SK-N-SH (cell line): ENCODE measurements at regions not wholly inside any gene's neighbourhood (a gene's known extent, or its start where the extent isn't known, plus 50 kb on each side); places are given as distances from the start of the nearest gene placed in this dataset.

Source experiments
- CHD2 ChIP-seq: fragments of 150-350 bp; IDR thresholded peaks from 2 replicates; pipeline ENCODE4 v1.6.1; 2018; ENCODE audit warnings: low read length; ENCODE audit not compliant: partially characterized antibody
- EP300 ChIP-seq, 2 experiments: IDR thresholded peaks; 2 replicates each; pipeline versions ENCODE4 v1.4.0 to v1.6.1; 2012; ENCODE audit warnings: borderline replicate concordance in 1 of 2, low read depth in 1 of 2, low read length in 1 of 2
- FOSL2 ChIP-seq: IDR thresholded peaks from 2 replicates; pipeline ENCODE4 v1.4.0; 2012; ENCODE audit warnings: low read depth, mild to moderate bottlenecking, moderate library complexity, borderline replicate concordance
- FOXJ3 ChIP-seq: sonication (generic); formaldehyde crosslinking; IDR thresholded peaks from 2 replicates; pipeline ENCODE4 v1.5.1; 2020; ENCODE audit warnings: mild to moderate bottlenecking, missing genetic modification reagents
- FOXM1 ChIP-seq: IDR thresholded peaks from 2 replicates; pipeline ENCODE4 v1.4.0; 2012; ENCODE audit warnings: low read depth, mild to moderate bottlenecking
- GATA2 ChIP-seq: sonication (generic); formaldehyde crosslinking; IDR thresholded peaks from 2 replicates; pipeline ENCODE4 v1.5.0; 2020; ENCODE audit warnings: mild to moderate bottlenecking, missing genetic modification reagents
- MAX ChIP-seq: IDR thresholded peaks from 2 replicates; pipeline ENCODE4 v1.4.0; 2012; ENCODE audit warnings: low read depth
- MEF2A ChIP-seq: IDR thresholded peaks from 2 replicates; pipeline ENCODE4 v1.4.0; 2012; ENCODE audit warnings: low read depth, borderline replicate concordance
- RCOR1 ChIP-seq: fragments of 150-350 bp; IDR thresholded peaks from 2 replicates; pipeline ENCODE4 v1.6.1; 2017; ENCODE audit warnings: antibody characterized with exemption, low read length
- REST ChIP-seq: IDR thresholded peaks from 2 replicates; pipeline ENCODE4 v1.6.1; 2012; ENCODE audit warnings: mild to moderate bottlenecking, low read depth, low read length, moderate library complexity
- RFX5 ChIP-seq: IDR thresholded peaks from 2 replicates; pipeline ENCODE4 v1.6.1; 2012; ENCODE audit warnings: mild to moderate bottlenecking, improper control_type of control experiment, low read length
- TEAD4 ChIP-seq: IDR thresholded peaks from 2 replicates; pipeline ENCODE4 v1.4.0; 2012; ENCODE audit warnings: mild to moderate bottlenecking, borderline replicate concordance; ENCODE audit not compliant: insufficient read depth
- TF ChIP-seq, protein P1 (sequence below): IDR thresholded peaks from 2 replicates; pipeline ENCODE4 v1.4.0; 2012; ENCODE audit warnings: low read depth, borderline replicate concordance
- TF ChIP-seq, protein P2 (sequence below): fragments of 150-350 bp; IDR thresholded peaks from 2 replicates; pipeline ENCODE4 v1.6.1; 2017; ENCODE audit warnings: antibody characterized with exemption, low read length, low read depth, borderline replicate concordance

- TF ChIP-seq FOSL2 (peak; percentile 33; the same call in 1 of the 2 replicates), FOXM1 (no peak), GATA2 (CRISPR knock-in tag) (no peak), RFX5 (no peak), MAX (peak; percentile 56; the same call in 1 of the 2 replicates), FOXJ3 (CRISPR knock-in tag) (no peak), CHD2 (peak; percentile 83), TEAD4 (0 out of 2 replicates have a peak, but pooled peaks have one; percentile 26), EP300 (IDR thresholded peaks at IDR 0.05; ENCODE audit: borderline replicate concordance in 1 of 2, low read depth in 1 of 2, low read length in 1 of 2) (peak; percentile 48 to 76), RCOR1 (peak; percentile 63; the same call in 1 of the 2 replicates), REST (no peak), MEF2A (no peak)
- TF ChIP-seq, protein P1, sequence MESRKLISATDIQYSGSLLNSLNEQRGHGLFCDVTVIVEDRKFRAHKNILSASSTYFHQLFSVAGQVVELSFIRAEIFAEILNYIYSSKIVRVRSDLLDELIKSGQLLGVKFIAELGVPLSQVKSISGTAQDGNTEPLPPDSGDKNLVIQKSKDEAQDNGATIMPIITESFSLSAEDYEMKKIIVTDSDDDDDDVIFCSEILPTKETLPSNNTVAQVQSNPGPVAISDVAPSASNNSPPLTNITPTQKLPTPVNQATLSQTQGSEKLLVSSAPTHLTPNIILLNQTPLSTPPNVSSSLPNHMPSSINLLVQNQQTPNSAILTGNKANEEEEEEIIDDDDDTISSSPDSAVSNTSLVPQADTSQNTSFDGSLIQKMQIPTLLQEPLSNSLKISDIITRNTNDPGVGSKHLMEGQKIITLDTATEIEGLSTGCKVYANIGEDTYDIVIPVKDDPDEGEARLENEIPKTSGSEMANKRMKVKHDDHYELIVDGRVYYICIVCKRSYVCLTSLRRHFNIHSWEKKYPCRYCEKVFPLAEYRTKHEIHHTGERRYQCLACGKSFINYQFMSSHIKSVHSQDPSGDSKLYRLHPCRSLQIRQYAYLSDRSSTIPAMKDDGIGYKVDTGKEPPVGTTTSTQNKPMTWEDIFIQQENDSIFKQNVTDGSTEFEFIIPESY, result no peak
- TF ChIP-seq, protein P2, sequence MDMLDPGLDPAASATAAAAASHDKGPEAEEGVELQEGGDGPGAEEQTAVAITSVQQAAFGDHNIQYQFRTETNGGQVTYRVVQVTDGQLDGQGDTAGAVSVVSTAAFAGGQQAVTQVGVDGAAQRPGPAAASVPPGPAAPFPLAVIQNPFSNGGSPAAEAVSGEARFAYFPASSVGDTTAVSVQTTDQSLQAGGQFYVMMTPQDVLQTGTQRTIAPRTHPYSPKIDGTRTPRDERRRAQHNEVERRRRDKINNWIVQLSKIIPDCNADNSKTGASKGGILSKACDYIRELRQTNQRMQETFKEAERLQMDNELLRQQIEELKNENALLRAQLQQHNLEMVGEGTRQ, result no peak
Observed at GRCh38 chr3:23712656-23713559, 92.8 kb upstream of the UBE2E1 start (continued).
